ENCODE measurements at regions not wholly inside any gene's neighbourhood (a gene's known extent, or its start where the extent isn't known, plus 50 kb on each side); places are given as distances from the start of the nearest gene placed in this dataset.

DNA sequence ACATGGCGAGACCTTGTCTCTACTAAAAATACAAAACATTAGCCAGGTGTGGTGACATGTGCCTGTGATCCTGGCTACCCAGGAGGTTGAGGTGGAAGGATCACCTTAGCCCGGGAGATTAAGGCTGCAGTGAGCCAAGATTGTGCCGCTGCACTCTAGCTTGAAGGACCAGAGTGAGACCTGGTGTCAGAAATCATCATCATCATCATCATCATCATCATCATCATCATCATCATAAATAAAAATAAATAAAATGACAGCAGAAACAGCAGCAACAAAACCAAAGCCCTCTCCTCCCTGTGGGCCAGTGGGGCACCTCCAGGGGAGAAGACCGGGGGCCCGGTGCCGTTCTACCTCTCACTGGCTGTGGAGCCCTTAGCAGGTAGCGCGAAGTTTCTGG is 281.9 kb upstream of the CRY1 start:
- Histone ChIP-seq H3K56ac (ENCODE audit: insufficient read length, low read depth, low read length) (no peak overlapping the region), H4K5ac (ENCODE audit: insufficient read length, low read depth, low read length) (no peak overlapping the region), H2BK12ac (ENCODE audit: insufficient read length, low read depth, low read length) (no peak overlapping the region), H2BK15ac (ENCODE audit: low read depth, low read length) (no peak overlapping the region), H2BK120ac (ENCODE audit: low read depth, low read length, poor library complexity, severe bottlenecking) (no peak overlapping the region), H3K23ac (ENCODE audit: insufficient read length, low read depth, low read length) (no peak overlapping the region), H3K9ac (ENCODE audit: extremely low read depth, insufficient read length, low read length) (no peak overlapping the region), H3K14ac (ENCODE audit: insufficient read depth, low read length) (no peak overlapping the region), H3K27ac (ENCODE audit: insufficient read length, low read depth, low read length) (no peak overlapping the region), H3T11ph (ENCODE audit: low read length) (no peak overlapping the region), H3K4ac (ENCODE audit: low read depth, low read length) (no peak overlapping the region), H3K79me1 (ENCODE audit: insufficient read depth, low read depth, low read length, poor library complexity, severe bottlenecking) (no peaks in the 10 kb centered on the region), H3K4me1 (ENCODE audit: insufficient read depth, low read length) (peaks cover 2% of the 10 kb centered on the region; the same call in 1 of the 2 replicates), H3K23me2 (ENCODE audit: insufficient read length, low read depth, low read length, poor library complexity, severe bottlenecking) (no peaks in the 10 kb centered on the region), H3K79me2 (ENCODE audit: insufficient read depth, low read length) (no peaks in the 10 kb centered on the region), H2BK5ac (ENCODE audit: insufficient read length, low read length) (no peak overlapping the region), H4K20me1 (ENCODE audit: control insufficient read depth, insufficient read depth, insufficient read length) (no peaks in the 10 kb centered on the region), H2AK5ac (ENCODE audit: insufficient read length, low read length) (no peak overlapping the region), H4K91ac (ENCODE audit: insufficient read length, low read depth, low read length) (no peak overlapping the region), H3K27me3 (ENCODE audit: insufficient read depth, low read length) (no peaks in the 10 kb centered on the region), H3K4me2 (ENCODE audit: insufficient read depth, insufficient read length, low read length) (no peak overlapping the region), H2BK20ac (ENCODE audit: low read depth, low read length, poor library complexity, severe bottlenecking) (no peak overlapping the region), H3K9me3 (ENCODE audit: control insufficient read depth, low read depth, low read length) (no peaks in the 10 kb centered on the region), H2AFZ (ENCODE audit: low read length) (no peak overlapping the region), H4K8ac (replicated peaks; ENCODE audit: insufficient read length, low read depth, low read length) (no peak overlapping the region), H3K18ac (ENCODE audit: insufficient read length, low read depth, low read length) (no peak overlapping the region)
- TF ChIP-seq, protein P1, sequence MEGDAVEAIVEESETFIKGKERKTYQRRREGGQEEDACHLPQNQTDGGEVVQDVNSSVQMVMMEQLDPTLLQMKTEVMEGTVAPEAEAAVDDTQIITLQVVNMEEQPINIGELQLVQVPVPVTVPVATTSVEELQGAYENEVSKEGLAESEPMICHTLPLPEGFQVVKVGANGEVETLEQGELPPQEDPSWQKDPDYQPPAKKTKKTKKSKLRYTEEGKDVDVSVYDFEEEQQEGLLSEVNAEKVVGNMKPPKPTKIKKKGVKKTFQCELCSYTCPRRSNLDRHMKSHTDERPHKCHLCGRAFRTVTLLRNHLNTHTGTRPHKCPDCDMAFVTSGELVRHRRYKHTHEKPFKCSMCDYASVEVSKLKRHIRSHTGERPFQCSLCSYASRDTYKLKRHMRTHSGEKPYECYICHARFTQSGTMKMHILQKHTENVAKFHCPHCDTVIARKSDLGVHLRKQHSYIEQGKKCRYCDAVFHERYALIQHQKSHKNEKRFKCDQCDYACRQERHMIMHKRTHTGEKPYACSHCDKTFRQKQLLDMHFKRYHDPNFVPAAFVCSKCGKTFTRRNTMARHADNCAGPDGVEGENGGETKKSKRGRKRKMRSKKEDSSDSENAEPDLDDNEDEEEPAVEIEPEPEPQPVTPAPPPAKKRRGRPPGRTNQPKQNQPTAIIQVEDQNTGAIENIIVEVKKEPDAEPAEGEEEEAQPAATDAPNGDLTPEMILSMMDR (conservative IDR thresholded peaks at IDR 0.05), result no peak
- Mint-ChIP-seq H3K4me1 (peaks cover 24 to 27% of the 10 kb centered on the region in 2 experiments), H3K27me3 (ENCODE audit: low read depth) (peaks cover 2% of the 10 kb centered on the region; the same call in 1 of the 2 replicates), H3K36me3 (ENCODE audit: insufficient read depth in 1 of 3, low read depth in 3 of 3) (no peaks in the 10 kb centered on the region), H3K27ac (no peak overlapping the region), H3K4me3 (no peak overlapping the region), H3K9me3 (peaks cover 0 to 4% of the 10 kb centered on the region in 2 experiments; a peak in 1 of 5 replicates)
- no peak for DNase-seq
- WGBS (ENCODE audit: extremely low coverage, insufficient read length, low lambda C conversion rate), result no CpG with 5 or more reads among the region's 8 CpGs

All from H9 (cell line).